ENCODE measurements at regions not wholly inside any gene's neighbourhood (a gene's known extent, or its start where the extent isn't known, plus 50 kb on each side); places are given as distances from the start of the nearest gene placed in this dataset.

DNA sequence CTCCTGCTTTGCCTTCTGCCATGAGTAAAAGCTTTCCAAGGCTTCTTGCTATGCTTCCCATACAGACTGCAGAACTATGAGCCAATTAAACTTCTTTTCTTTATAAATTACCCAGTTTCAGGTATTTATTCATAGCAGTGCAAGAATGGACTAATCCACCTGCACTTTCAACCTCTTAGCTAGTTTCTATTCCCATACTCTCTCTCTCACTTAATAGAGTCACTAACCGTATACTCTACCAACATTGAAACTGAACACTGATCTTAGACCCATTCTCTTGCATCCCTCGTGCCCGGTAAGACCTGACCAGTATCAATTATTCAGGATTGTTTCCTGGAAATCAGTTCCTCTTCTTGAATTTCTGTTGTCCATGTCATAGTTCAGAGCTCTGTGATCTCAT, 92.7 kb upstream of the TMC3 start (continued):
- TF ChIP-seq, protein P1, sequence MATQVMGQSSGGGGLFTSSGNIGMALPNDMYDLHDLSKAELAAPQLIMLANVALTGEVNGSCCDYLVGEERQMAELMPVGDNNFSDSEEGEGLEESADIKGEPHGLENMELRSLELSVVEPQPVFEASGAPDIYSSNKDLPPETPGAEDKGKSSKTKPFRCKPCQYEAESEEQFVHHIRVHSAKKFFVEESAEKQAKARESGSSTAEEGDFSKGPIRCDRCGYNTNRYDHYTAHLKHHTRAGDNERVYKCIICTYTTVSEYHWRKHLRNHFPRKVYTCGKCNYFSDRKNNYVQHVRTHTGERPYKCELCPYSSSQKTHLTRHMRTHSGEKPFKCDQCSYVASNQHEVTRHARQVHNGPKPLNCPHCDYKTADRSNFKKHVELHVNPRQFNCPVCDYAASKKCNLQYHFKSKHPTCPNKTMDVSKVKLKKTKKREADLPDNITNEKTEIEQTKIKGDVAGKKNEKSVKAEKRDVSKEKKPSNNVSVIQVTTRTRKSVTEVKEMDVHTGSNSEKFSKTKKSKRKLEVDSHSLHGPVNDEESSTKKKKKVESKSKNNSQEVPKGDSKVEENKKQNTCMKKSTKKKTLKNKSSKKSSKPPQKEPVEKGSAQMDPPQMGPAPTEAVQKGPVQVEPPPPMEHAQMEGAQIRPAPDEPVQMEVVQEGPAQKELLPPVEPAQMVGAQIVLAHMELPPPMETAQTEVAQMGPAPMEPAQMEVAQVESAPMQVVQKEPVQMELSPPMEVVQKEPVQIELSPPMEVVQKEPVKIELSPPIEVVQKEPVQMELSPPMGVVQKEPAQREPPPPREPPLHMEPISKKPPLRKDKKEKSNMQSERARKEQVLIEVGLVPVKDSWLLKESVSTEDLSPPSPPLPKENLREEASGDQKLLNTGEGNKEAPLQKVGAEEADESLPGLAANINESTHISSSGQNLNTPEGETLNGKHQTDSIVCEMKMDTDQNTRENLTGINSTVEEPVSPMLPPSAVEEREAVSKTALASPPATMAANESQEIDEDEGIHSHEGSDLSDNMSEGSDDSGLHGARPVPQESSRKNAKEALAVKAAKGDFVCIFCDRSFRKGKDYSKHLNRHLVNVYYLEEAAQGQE (IDR thresholded peaks at IDR 0.05; ENCODE audit: unreplicated experiment), result no peak

DNA sequence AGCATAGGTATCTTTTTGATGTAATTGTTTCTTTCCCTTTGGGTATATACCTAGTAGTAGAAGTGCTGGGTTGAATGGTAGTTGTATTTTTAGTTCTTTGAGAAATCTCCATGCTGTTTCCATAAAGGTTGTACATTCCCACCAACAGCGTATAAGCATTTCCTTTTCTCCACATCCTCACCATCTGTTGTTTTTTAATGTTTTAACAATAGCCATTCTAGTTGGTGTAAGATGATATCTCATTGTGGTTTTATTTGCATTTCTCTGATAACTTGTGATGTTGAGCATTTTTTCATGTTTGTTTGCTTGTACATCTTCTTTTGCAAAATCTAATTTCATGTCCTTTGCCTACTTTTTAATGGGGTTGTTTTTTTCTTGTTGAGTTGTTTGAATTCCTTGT, 80.0 kb upstream of the TMC3 start:
- Mint-ChIP-seq H3K9me3 (peaks cover 4% of the 10 kb centered on the region; the same call in 2 of the 3 replicates), H3K4me3 (no peak overlapping the region), H3K27me3 (ENCODE audit: insufficient read depth, low read depth, poor library complexity) (no peaks in the 10 kb centered on the region), H3K4me1 (no peaks in the 10 kb centered on the region), H3K36me3 (ENCODE audit: low read depth) (no peaks in the 10 kb centered on the region), H3K27ac (no peak overlapping the region)
- no peaks in the 10 kb centered on the region for H3K27me3 ChIP-seq (ENCODE audit: insufficient read depth)
- DNase-seq (ENCODE audit: low spot score) (no peak), ATAC-seq (no peak)
- no peak overlapping the region for H3K4me3 ChIP-seq
- H3K27ac ChIP-seq (ENCODE audit: low read depth), result no peak overlapping the region
- peaks cover 2% of the 10 kb centered on the region; the same call in 1 of the 2 replicates for H3K9me2 ChIP-seq (ENCODE audit: insufficient read depth)
- no peak for TF ChIP-seq CREB1 (CRISPR knock-in tag; IDR thresholded peaks at IDR 0.05; ENCODE audit: low read depth)
- no peak for TF ChIP-seq EZH2phosphoT487 (IDR thresholded peaks at IDR 0.05; ENCODE audit: unreplicated experiment)
- TF ChIP-seq ZNF114 (CRISPR knock-in tag; IDR thresholded peaks at IDR 0.05), result no peak
- no peak for TF ChIP-seq EZH2 (IDR thresholded peaks at IDR 0.05; ENCODE audit: low read depth, unreplicated experiment)
- no peak for TF ChIP-seq STAT1 (IDR thresholded peaks at IDR 0.05; ENCODE audit: unreplicated experiment)
- TF ChIP-seq, protein P2, sequence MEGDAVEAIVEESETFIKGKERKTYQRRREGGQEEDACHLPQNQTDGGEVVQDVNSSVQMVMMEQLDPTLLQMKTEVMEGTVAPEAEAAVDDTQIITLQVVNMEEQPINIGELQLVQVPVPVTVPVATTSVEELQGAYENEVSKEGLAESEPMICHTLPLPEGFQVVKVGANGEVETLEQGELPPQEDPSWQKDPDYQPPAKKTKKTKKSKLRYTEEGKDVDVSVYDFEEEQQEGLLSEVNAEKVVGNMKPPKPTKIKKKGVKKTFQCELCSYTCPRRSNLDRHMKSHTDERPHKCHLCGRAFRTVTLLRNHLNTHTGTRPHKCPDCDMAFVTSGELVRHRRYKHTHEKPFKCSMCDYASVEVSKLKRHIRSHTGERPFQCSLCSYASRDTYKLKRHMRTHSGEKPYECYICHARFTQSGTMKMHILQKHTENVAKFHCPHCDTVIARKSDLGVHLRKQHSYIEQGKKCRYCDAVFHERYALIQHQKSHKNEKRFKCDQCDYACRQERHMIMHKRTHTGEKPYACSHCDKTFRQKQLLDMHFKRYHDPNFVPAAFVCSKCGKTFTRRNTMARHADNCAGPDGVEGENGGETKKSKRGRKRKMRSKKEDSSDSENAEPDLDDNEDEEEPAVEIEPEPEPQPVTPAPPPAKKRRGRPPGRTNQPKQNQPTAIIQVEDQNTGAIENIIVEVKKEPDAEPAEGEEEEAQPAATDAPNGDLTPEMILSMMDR (conservative IDR thresholded peaks at IDR 0.05; ENCODE audit: low read depth in 2 of 2), result no peak
- TF ChIP-seq ZNF331 (CRISPR knock-in tag; IDR thresholded peaks at IDR 0.05; ENCODE audit: low read depth), result no peak
- no peak for TF ChIP-seq NANOG (IDR thresholded peaks at IDR 0.05; ENCODE audit: borderline replicate concordance)
- TF ChIP-seq, protein P3, sequence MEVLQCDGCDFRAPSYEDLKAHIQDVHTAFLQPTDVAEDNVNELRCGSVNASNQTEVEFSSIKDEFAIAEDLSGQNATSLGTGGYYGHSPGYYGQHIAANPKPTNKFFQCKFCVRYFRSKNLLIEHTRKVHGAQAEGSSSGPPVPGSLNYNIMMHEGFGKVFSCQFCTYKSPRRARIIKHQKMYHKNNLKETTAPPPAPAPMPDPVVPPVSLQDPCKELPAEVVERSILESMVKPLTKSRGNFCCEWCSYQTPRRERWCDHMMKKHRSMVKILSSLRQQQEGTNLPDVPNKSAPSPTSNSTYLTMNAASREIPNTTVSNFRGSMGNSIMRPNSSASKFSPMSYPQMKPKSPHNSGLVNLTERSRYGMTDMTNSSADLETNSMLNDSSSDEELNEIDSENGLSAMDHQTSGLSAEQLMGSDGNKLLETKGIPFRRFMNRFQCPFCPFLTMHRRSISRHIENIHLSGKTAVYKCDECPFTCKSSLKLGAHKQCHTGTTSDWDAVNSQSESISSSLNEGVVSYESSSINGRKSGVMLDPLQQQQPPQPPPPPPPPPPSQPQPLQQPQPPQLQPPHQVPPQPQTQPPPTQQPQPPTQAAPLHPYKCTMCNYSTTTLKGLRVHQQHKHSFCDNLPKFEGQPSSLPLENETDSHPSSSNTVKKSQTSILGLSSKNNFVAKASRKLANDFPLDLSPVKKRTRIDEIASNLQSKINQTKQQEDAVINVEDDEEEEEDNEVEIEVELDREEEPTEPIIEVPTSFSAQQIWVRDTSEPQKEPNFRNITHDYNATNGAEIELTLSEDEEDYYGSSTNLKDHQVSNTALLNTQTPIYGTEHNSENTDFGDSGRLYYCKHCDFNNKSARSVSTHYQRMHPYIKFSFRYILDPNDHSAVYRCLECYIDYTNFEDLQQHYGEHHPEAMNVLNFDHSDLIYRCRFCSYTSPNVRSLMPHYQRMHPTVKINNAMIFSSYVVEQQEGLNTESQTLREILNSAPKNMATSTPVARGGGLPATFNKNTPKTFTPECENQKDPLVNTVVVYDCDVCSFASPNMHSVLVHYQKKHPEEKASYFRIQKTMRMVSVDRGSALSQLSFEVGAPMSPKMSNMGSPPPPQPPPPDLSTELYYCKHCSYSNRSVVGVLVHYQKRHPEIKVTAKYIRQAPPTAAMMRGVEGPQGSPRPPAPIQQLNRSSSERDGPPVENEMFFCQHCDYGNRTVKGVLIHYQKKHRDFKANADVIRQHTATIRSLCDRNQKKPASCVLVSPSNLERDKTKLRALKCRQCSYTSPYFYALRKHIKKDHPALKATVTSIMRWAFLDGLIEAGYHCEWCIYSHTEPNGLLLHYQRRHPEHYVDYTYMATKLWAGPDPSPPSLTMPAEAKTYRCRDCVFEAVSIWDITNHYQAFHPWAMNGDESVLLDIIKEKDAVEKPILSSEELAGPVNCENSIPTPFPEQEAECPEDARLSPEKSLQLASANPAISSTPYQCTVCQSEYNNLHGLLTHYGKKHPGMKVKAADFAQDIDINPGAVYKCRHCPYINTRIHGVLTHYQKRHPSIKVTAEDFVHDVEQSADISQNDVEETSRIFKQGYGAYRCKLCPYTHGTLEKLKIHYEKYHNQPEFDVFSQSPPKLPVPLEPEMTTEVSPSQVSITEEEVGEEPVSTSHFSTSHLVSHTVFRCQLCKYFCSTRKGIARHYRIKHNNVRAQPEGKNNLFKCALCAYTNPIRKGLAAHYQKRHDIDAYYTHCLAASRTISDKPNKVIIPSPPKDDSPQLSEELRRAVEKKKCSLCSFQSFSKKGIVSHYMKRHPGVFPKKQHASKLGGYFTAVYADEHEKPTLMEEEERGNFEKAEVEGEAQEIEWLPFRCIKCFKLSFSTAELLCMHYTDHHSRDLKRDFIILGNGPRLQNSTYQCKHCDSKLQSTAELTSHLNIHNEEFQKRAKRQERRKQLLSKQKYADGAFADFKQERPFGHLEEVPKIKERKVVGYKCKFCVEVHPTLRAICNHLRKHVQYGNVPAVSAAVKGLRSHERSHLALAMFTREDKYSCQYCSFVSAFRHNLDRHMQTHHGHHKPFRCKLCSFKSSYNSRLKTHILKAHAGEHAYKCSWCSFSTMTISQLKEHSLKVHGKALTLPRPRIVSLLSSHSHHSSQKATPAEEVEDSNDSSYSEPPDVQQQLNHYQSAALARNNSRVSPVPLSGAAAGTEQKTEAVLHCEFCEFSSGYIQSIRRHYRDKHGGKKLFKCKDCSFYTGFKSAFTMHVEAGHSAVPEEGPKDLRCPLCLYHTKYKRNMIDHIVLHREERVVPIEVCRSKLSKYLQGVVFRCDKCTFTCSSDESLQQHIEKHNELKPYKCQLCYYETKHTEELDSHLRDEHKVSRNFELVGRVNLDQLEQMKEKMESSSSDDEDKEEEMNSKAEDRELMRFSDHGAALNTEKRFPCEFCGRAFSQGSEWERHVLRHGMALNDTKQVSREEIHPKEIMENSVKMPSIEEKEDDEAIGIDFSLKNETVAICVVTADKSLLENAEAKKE (CRISPR knock-in tag; IDR thresholded peaks at IDR 0.05), result no peak
- TF ChIP-seq, protein P4, sequence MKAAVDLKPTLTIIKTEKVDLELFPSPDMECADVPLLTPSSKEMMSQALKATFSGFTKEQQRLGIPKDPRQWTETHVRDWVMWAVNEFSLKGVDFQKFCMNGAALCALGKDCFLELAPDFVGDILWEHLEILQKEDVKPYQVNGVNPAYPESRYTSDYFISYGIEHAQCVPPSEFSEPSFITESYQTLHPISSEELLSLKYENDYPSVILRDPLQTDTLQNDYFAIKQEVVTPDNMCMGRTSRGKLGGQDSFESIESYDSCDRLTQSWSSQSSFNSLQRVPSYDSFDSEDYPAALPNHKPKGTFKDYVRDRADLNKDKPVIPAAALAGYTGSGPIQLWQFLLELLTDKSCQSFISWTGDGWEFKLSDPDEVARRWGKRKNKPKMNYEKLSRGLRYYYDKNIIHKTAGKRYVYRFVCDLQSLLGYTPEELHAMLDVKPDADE (IDR thresholded peaks at IDR 0.05), result no peak
- no peaks in the 10 kb centered on the region for H4K20me1 ChIP-seq (replicated peaks; ENCODE audit: insufficient read depth)
- H3K4me1 ChIP-seq (ENCODE audit: insufficient read depth), result no peaks in the 10 kb centered on the region
- no peaks in the 10 kb centered on the region for H3F3A ChIP-seq (replicated peaks; ENCODE audit: low read depth)
- 0 out of 2 replicates have a peak, but pooled peaks cover 4% of the 10 kb centered on the region for H3K36me3 ChIP-seq (ENCODE audit: insufficient read depth)
- H2AFZ ChIP-seq, result no peak overlapping the region
- no peak overlapping the region for H3K4me2 ChIP-seq
- no peaks in the 10 kb centered on the region for H3K79me2 ChIP-seq (replicated peaks; ENCODE audit: insufficient read depth)

Data from GM23338 (cell line).